GM19239 (cell line): ENCODE measurements at regions not wholly inside any gene's neighbourhood (a gene's known extent, or its start where the extent isn't known, plus 50 kb on each side); places are given as distances from the start of the nearest gene placed in this dataset.
A peak's percentile ranks its signal among the peaks of the same experiment; 100 is the strongest.

Experiments
- DNase-seq: peaks from one replicate; pipeline ENCODE4 v3.0.0; 2011; ENCODE audit warnings: low spot score; ENCODE audit not compliant: insufficient read length
- FAIRE-seq: peaks from 2 replicates; lab custom pipeline; 2011; peaks lifted over from hg19 to GRCh38; lab: Jason Lieb, UNC

GRCh38 chr13:48761256-48761655 lies 107.5 kb downstream of the CYSLTR2 start:
- FAIRE-seq, result no peak
- DNase-seq, result no peak

GRCh38 chr13:48769107-48769704 lies 115.5 kb downstream of the CYSLTR2 start:
- FAIRE-seq (peak; percentile 99), DNase-seq (peak; percentile 48)

GRCh38 chr13:48770372-48770771 lies 116.6 kb downstream of the CYSLTR2 start:
- DNase-seq (no peak), FAIRE-seq (no peak)

- FAIRE-seq, result no peak
- no peak for DNase-seq
Measured at GRCh38 chr13:48772908-48773307, 119.2 kb downstream of the CYSLTR2 start.

DNA sequence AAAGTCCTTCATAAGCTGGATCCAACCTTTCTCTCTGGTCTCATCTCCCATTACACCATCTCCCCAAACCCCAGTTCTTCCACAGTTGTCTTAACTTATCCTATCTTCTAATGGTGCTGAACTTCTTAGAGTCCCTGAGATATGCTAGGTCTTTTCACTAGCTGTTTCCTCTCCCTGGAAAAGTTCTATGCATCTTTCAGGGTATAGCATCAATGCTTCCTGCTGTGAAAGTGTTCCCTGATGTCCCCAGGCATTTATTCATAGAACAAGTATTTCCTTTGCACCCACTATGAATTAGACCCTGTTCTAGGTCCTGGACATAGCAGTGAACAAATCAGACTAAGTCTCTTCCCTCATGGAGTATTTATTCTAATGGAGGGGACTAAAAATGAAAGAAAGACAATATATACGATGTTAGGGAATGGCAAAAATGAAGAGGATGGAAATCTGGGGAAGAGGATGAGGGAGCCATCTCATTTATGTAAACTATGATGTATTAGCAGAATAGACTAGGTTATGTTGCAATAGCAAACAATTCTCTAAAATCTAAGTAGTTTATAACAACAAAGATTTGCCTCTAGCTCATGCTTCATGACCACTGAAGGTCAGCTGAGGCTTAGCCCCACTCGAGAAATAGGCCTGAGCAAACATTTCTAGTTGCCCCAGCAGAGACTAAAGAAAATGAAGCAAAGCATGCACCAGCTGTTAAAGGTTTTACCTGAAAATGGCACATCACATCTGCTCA lies 120.0 kb downstream of the CYSLTR2 start:
- DNase-seq, result no peak
- FAIRE-seq, result no peak

GRCh38 chr13:48775285-48775684 lies 121.6 kb downstream of the CYSLTR2 start:
- no peak for DNase-seq
- FAIRE-seq, result no peak

DNA sequence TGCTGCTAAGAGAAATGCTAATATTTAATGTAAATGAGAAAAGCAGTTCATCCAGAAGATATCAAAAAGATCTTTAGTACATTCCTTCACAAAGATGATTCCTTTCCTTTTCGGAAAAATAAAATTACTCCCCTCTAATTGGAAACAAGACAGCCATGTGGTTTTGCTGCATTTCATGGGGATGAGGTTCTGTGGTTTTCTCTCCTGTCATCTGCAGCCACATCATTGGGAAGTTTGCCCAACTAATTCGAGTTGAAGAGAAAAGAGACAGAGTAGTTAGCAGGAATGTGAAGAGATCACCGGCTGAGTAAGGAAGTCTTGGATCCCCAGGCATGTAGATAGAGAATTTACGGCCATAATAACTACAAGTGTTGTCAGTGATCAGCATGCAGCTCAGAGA lies 122.1 kb downstream of the CYSLTR2 start:
- FAIRE-seq (no peak), DNase-seq (no peak)

DNA sequence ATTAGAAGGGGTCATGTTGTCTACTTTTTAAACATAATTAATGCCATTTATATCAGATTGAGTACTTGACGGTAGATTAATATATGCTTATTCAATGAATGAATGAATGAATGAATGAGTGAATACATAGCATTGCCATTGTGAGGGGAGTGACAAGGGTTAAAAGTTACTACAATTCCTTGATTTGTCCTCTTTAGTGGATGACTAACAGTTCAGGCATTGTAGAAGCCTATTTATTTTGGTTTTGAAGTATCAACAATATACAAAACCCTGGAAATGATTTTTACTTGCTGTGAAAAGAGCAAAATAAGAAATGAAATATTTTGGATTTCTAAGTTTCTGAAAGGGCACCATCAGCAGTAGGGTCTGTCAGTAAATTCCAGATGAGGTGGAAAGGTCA lies 122.7 kb downstream of the CYSLTR2 start:
- no peak for DNase-seq
- FAIRE-seq, result no peak

- no peak for DNase-seq
- no peak for FAIRE-seq
Measured at GRCh38 chr13:48778610-48779009, 124.9 kb downstream of the CYSLTR2 start.

DNA sequence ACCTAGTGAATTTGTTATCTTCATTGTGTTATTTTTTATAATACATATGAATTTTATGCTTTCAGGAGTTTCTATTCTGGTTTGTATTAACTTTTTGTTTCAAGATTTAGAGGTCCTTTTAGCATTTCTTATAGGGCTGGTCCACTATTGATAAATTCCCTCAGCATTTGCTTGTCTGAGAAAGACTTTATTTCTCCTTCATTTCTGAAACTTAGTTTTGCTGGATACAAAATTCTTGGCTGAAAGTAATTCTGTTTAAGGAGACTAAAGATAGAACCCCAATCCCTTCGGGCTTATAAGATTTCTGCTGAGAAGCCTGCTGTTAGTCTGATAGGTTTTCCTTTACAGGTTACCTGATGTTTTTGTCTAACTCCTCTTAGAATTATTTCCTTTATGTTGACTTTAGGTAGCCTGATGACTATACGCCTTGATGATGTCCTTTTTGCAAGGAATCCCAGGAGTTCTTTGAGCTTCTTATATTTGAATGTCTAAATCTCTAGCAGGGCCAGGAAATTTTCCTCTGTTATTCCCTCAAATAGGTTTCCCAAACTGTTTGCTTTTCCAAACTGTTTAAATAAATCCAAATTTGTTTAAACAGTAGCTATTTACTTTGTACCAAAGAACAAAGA lies 127.1 kb downstream of the CYSLTR2 start:
- FAIRE-seq (no peak), DNase-seq (no peak)

GRCh38 chr13:48782429-48782840 lies 128.7 kb downstream of the CYSLTR2 start:
- DNase-seq (no peak), FAIRE-seq (no peak)

GRCh38 chr13:48783181-48783630 lies 129.5 kb downstream of the CYSLTR2 start:
- no peak for FAIRE-seq
- DNase-seq, result no peak

DNA sequence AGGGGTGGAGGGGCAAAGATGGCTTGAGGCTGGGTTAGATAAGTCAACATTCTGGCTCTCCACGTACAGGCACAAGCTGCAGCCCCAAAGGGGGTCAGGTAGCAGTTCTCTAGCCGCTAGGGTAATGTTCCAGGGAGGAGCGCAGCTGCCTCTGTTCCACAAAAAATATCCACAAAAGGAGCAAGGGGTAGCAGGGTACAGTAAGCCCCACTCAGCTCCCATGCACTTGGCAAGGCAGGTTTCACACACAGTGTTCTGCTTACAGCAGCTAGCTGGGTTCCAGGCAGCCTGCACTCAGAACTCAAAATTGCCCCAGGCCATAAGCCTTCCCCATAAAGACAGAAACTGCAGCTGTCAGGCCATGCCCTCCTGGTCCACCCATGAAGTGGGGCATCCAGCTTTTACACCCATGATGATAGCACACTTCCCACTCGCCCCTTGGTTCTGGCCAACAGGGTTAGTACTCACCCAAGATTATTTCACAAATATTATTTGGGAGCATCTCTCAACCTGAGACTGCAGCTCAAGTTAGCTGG lies 130.0 kb downstream of the CYSLTR2 start:
- no peak for DNase-seq
- FAIRE-seq, result no peak

- DNase-seq (no peak), FAIRE-seq (no peak)
Measured at GRCh38 chr13:48784916-48785548, 131.3 kb downstream of the CYSLTR2 start.

DNA sequence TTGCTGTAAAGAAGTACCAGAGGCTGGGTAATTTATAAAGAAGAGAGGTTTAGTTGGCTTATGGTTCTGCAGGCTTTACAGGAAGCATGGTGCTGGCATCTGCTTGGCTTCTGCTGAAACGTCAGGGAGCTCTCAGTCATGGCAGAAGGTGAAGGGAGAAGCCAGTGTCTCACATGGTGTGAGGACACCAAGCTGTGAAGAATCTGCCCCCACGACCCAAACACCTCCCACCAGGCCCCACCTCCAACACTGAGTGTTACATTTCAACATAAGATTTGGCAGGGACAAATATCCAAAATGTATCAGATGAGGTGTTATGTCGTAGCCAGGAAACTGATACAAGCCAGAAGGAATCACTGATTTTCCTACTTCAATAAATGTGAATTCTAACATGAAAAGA lies 136.5 kb downstream of the CYSLTR2 start:
- no peak for FAIRE-seq
- DNase-seq, result no peak

DNA sequence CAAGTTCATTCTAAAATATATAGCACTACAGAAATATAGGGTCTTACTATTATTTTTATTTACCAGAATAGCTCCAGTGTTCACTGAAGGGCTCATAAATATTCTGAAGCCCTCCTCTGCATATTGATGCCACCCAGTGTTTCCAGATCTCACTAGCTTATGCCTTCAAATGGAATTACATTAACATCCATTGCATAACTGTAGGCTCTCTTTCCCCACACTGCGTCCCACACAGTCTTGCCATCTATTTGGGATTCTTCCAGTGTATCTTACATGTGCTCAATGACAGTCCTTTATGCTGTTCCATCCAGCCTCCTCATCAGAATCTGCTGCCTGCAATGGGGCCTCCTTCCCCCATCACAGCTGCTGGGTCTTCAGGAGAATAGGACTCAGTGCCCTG lies 137.2 kb downstream of the CYSLTR2 start:
- no peak for FAIRE-seq
- no peak for DNase-seq

GRCh38 chr13:48797127-48797526 lies 143.4 kb downstream of the CYSLTR2 start:
- FAIRE-seq, result no peak
- DNase-seq, result no peak

GRCh38 chr13:48797761-48798160 lies 144.0 kb downstream of the CYSLTR2 start:
- FAIRE-seq (no peak), DNase-seq (no peak)

DNA sequence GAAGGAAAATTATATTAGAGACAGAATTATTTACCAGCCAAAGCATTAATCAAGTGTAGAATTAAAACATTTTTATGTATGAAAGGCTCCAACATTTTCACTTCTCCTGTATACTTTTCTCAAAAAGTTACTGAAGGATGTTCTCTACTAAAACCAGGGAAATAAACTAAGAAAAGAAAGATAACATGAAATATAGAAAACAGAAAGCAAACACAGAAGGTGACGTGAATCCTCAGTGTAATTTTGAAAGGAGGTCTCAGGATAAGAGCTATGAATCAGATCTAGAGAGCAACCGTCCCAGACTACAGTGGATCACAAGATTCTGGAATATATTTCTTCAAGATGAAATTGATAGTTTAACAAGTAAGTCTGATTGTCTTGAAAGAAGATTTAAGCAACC lies 144.5 kb downstream of the CYSLTR2 start:
- DNase-seq, result no peak
- FAIRE-seq, result no peak

- DNase-seq, result no peak
- no peak for FAIRE-seq
Measured at GRCh38 chr13:48801255-48801654, 147.5 kb downstream of the CYSLTR2 start.
